ENCODE measurements at regions not wholly inside any gene's neighbourhood (a gene's known extent, or its start where the extent isn't known, plus 50 kb on each side); places are given as distances from the start of the nearest gene placed in this dataset.

GRCh38 chr11:69429716-69430491, 51.6 kb upstream of the LINC01488 start:
- DNase-seq (ENCODE audit: low read depth in 2 of 2), result no peak

GRCh38 chr11:69430566-69430965, 50.9 kb upstream of the LINC01488 start:
- DNase-seq (ENCODE audit: low read depth in 2 of 2), result no peak

- no peak for DNase-seq (ENCODE audit: low read depth in 2 of 2)
These were observed 50.3 kb upstream of the LINC01488 start for GRCh38 chr11:69431136-69431535.
